ENCODE measurements at regions not wholly inside any gene's neighbourhood (a gene's known extent, or its start where the extent isn't known, plus 50 kb on each side); places are given as distances from the start of the nearest gene placed in this dataset.

DNA sequence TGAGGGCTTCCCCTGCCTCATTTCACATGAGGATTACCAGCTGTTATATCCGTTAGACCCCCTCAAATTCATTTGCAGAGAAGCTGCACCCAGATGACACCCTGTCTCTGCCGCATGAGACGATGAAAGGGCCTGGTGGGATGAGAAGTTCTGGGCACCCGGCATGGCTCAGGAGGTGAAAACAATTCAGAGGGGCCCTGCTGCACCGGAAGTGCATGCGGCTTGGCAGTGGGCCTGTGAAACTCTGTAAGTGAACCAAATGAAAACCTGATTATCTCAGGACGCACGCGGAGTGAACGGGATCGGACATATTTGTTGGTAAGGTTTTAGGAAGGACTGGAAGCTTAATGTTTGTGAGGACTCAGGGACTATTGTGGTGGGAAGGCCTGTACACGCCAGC is 511.2 kb downstream of the TCERG1L start:
- TF ChIP-seq, protein P1, sequence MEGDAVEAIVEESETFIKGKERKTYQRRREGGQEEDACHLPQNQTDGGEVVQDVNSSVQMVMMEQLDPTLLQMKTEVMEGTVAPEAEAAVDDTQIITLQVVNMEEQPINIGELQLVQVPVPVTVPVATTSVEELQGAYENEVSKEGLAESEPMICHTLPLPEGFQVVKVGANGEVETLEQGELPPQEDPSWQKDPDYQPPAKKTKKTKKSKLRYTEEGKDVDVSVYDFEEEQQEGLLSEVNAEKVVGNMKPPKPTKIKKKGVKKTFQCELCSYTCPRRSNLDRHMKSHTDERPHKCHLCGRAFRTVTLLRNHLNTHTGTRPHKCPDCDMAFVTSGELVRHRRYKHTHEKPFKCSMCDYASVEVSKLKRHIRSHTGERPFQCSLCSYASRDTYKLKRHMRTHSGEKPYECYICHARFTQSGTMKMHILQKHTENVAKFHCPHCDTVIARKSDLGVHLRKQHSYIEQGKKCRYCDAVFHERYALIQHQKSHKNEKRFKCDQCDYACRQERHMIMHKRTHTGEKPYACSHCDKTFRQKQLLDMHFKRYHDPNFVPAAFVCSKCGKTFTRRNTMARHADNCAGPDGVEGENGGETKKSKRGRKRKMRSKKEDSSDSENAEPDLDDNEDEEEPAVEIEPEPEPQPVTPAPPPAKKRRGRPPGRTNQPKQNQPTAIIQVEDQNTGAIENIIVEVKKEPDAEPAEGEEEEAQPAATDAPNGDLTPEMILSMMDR (IDR thresholded peaks at IDR 0.05): no peak
- no peak for TF ChIP-seq POLR2A (IDR thresholded peaks at IDR 0.05)
